Activated CD4-positive, alpha-beta T cell treated with anti-CD3 and anti-CD28 coated beads, Interleukin-2, amount 10 ng/mL, durations not matched to agents 7 days and 5 days (primary cell): ENCODE measurements at regions not wholly inside any gene's neighbourhood (a gene's known extent, or its start where the extent isn't known, plus 50 kb on each side); places are given as distances from the start of the nearest gene placed in this dataset.

ENCODE experiments used
- CTCF ChIA-PET: fragments of 350-600 bp; sonication (Branson Sonifier 250); formaldehyde crosslinking; loops from one replicate; lab custom pipeline; 2021; ENCODE audit warnings: antibody characterized with exemption; lab: Charles Lee
- POLR2A ChIA-PET: fragments of 350-600 bp; sonication (Branson Sonifier 250); formaldehyde crosslinking; loops from one replicate; lab custom pipeline; 2021; ENCODE audit warnings: antibody characterized with exemption; lab: Charles Lee
- DNase-seq: peaks from one replicate; pipeline ENCODE4 v3.0.0-alpha.2; 2020
- H3K27ac Mint-ChIP-seq: one replicate; pipeline ENCODE4 v1.8.0; 2021; ENCODE audit warnings: mild to moderate bottlenecking, moderate library complexity, mixed read lengths
- H3K27me3 Mint-ChIP-seq: one replicate; pipeline ENCODE4 v1.8.0; 2021; ENCODE audit warnings: mixed read lengths
- H3K36me3 Mint-ChIP-seq: one replicate; pipeline ENCODE4 v1.8.0; 2021; ENCODE audit warnings: low read depth, mixed read lengths
- H3K4me1 Mint-ChIP-seq: one replicate; pipeline ENCODE4 v1.8.0; 2021; ENCODE audit warnings: mixed read lengths
- H3K4me3 Mint-ChIP-seq: one replicate; pipeline ENCODE4 v1.8.0; 2021; ENCODE audit warnings: mild to moderate bottlenecking, moderate library complexity, mixed read lengths
- H3K9me3 Mint-ChIP-seq: one replicate; pipeline ENCODE4 v1.8.0; 2021; ENCODE audit warnings: mixed read lengths

- H3K9me3 Mint-ChIP-seq: no peaks in the 10 kb centered on the region
- no peaks in the 10 kb centered on the region for H3K27me3 Mint-ChIP-seq
- H3K36me3 Mint-ChIP-seq: no peaks in the 10 kb centered on the region
- POLR2A ChIA-PET: no interaction called here
- CTCF ChIA-PET: no interaction called here
- no peak overlapping the region for H3K4me3 Mint-ChIP-seq
- H3K4me1 Mint-ChIP-seq: no peaks in the 10 kb centered on the region
- no peak overlapping the region for H3K27ac Mint-ChIP-seq
- no peak for DNase-seq
These were observed 739.7 kb downstream of the LTN1 start for GRCh38 chr21:28252928-28253327.

DNA sequence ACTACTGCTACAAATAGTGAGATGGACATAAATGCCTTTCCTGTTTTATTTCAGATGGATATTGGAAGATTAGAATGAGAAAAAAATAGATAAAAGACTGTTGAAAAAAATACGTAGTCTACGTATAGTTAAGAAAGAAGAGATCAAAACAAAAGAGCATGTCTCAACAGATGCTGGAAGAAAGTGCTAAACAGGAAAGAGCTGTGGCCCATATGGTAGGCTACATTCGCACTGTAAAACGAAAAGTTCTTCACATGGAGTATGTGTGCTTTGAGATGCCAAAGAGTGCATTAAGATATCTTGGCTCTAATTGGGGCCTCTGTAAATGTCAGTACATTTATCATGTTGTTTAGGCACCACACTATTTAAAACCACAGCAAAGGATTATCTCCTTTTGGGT is 741.7 kb downstream of the LTN1 start:
- no peak overlapping the region for H3K4me3 Mint-ChIP-seq
- ChIA-PET CTCF (no interaction called here), POLR2A (no interaction called here)

DNA sequence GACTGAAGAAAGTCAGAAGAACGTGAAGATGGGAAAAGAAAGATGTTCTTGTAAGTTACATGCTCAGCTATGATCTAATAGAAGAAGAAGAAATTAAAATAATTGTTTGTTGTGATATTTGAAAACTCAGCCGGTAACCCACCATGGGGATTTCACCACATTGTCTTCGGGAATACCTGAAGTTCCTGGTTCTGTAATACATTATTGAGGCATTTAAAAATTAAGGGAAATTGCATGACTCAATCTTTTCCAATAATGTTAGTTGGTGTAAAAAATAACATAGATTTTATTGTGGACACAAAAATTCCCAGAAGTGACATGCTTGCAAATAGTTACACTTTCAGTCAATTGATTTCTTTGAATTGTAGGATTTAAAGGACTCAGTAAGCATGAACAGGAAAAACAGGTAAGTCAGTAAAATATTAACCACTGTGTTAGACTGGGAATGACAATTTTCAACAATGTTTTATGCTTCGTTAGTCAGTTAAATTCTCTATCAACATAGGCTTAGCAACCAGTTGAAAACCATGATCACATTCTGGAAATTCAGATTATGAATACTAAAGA is 745.1 kb downstream of the LTN1 start:
- DNase-seq: no peak
- no peak overlapping the region for H3K4me3 Mint-ChIP-seq
- H3K9me3 Mint-ChIP-seq: no peaks in the 10 kb centered on the region
- no peaks in the 10 kb centered on the region for H3K4me1 Mint-ChIP-seq
- POLR2A ChIA-PET: no interaction called here
- H3K27me3 Mint-ChIP-seq: no peaks in the 10 kb centered on the region
- H3K36me3 Mint-ChIP-seq: no peaks in the 10 kb centered on the region
- CTCF ChIA-PET: no interaction called here
- H3K27ac Mint-ChIP-seq: no peak overlapping the region

More for the DNA sequence above, 741.7 kb downstream of the LTN1 start:
- Mint-ChIP-seq H3K4me1 (no peaks in the 10 kb centered on the region), H3K9me3 (no peaks in the 10 kb centered on the region), H3K27ac (no peak overlapping the region), H3K27me3 (no peaks in the 10 kb centered on the region), H3K36me3 (no peaks in the 10 kb centered on the region)
- DNase-seq: no peak

DNA sequence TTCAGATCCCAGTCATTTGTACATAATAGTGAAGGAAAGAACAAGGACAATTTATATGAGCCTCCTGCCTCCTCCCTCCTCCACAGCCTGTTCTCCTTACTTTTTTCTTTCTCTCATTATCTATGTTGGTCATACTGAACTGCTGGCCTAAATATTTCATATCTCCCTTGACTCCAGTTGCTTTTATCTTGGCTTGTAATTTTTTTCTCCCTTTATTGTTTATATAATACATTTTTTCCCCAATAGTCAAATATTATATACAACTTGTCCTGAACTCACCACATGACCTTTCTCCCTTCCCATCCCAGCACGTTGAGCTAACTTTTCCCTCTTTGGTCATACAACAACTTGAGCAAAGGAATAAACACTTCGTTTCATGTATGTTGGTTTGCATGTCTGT is 752.1 kb downstream of the LTN1 start:
- Mint-ChIP-seq H3K4me1 (no peaks in the 10 kb centered on the region), H3K27ac (no peak overlapping the region), H3K36me3 (no peaks in the 10 kb centered on the region), H3K4me3 (no peak overlapping the region), H3K27me3 (no peaks in the 10 kb centered on the region), H3K9me3 (no peaks in the 10 kb centered on the region)
- DNase-seq: no peak
- POLR2A ChIA-PET: no interaction called here
- CTCF ChIA-PET: no interaction called here

GRCh38 chr21:28239340-28239739 is 753.3 kb downstream of the LTN1 start:
- no peak overlapping the region for H3K4me3 Mint-ChIP-seq
- no peak for DNase-seq
- ChIA-PET POLR2A (no interaction called here), CTCF (no interaction called here)
- no peak overlapping the region for H3K27ac Mint-ChIP-seq
- no peaks in the 10 kb centered on the region for H3K9me3 Mint-ChIP-seq
- no peaks in the 10 kb centered on the region for H3K36me3 Mint-ChIP-seq
- no peaks in the 10 kb centered on the region for H3K4me1 Mint-ChIP-seq
- no peaks in the 10 kb centered on the region for H3K27me3 Mint-ChIP-seq

GRCh38 chr21:28237661-28238060 is 755.0 kb downstream of the LTN1 start:
- Mint-ChIP-seq H3K36me3 (no peaks in the 10 kb centered on the region), H3K9me3 (no peaks in the 10 kb centered on the region), H3K4me3 (no peak overlapping the region), H3K27me3 (no peaks in the 10 kb centered on the region), H3K27ac (no peak overlapping the region), H3K4me1 (no peaks in the 10 kb centered on the region)
- ChIA-PET CTCF (no interaction called here), POLR2A (no interaction called here)
- no peak for DNase-seq

DNA sequence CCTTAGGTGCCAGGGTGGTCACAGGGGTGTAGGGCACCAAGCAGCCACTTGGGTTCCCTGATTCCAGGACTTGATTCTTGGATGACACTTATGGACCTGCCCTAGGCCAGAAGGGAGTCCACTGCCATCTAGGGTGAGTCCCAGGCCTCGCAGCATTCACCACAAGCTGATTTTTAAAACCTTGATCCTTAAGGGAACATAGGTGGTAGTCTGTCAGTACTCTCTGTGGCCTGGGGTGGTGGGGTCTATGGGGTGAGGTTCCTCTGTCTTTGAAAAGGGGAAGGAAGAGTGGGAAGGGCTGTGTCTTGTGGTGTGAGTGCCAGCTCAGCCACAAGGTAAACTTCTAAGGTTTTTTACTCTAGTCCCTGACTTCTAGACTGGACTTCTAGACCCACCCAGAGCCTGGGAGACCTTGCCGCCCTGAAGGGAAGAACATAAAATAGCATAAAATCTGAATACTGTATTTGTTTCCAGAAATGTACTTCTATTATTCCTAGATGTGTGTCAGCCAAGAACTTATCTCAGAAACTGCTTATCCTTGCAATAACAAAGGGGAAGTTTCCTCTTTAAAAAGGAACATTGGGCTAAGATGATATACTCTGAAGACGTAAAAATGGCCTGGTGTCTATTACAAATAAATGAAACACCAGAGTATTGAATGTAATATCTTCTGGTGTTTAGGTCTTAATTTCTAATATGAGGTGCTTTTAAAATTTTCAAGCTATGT is 757.3 kb downstream of the LTN1 start:
- ChIA-PET POLR2A (interaction anchor here (0.6 kb wide), 1 partner anchor 478 kb away, joined by 3 read pairs; no protein-coding TSS in a partner anchor), CTCF (no interaction called here)
- H3K36me3 Mint-ChIP-seq: no peaks in the 10 kb centered on the region
- H3K27me3 Mint-ChIP-seq: no peaks in the 10 kb centered on the region
- no peak for DNase-seq
- no peaks in the 10 kb centered on the region for H3K9me3 Mint-ChIP-seq
- H3K4me3 Mint-ChIP-seq: no peak overlapping the region
- no peak overlapping the region for H3K27ac Mint-ChIP-seq
- no peaks in the 10 kb centered on the region for H3K4me1 Mint-ChIP-seq

DNA sequence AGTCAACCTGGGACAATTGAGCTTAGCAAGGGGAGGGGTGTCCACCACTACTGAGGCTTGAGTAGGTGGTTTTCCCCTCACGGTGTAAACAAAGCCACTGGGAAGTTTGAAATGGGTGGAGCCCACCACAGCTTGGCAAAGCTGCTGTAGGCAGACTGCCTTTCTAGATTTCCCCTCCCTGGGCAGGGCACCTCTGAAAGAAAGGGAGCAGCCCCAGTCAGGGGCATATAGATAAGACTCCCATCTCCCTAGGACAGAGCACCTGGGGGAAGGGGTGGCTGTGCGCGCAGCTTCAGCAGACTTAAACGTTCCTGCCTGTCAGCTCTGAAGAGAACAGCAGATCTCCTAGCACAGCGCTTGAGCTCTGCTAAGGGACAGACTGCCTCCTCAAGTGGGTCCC is 758.4 kb downstream of the LTN1 start:
- Mint-ChIP-seq H3K4me1 (no peaks in the 10 kb centered on the region), H3K27me3 (no peaks in the 10 kb centered on the region), H3K27ac (no peak overlapping the region), H3K36me3 (no peaks in the 10 kb centered on the region), H3K9me3 (no peaks in the 10 kb centered on the region), H3K4me3 (no peak overlapping the region)
- DNase-seq: no peak
- CTCF ChIA-PET: interaction anchor here (0.6 kb wide), 1 partner anchor 234 kb away, joined by 3 read pairs; no protein-coding TSS in a partner anchor
- POLR2A ChIA-PET: no interaction called here

- no peaks in the 10 kb centered on the region for H3K27me3 Mint-ChIP-seq
- H3K4me1 Mint-ChIP-seq: no peaks in the 10 kb centered on the region
- no peaks in the 10 kb centered on the region for H3K9me3 Mint-ChIP-seq
- ChIA-PET CTCF (no interaction called here), POLR2A (no interaction called here)
- H3K4me3 Mint-ChIP-seq: no peak overlapping the region
- DNase-seq: no peak
- no peaks in the 10 kb centered on the region for H3K36me3 Mint-ChIP-seq
- no peak overlapping the region for H3K27ac Mint-ChIP-seq
These were observed 759.0 kb downstream of the LTN1 start for GRCh38 chr21:28233536-28234220.

GRCh38 chr21:28230559-28230958 is 762.1 kb downstream of the LTN1 start:
- CTCF ChIA-PET: no interaction called here
- Mint-ChIP-seq H3K27ac (no peak overlapping the region), H3K27me3 (no peaks in the 10 kb centered on the region), H3K4me1 (no peaks in the 10 kb centered on the region), H3K36me3 (no peaks in the 10 kb centered on the region), H3K4me3 (no peak overlapping the region), H3K9me3 (no peaks in the 10 kb centered on the region)
- POLR2A ChIA-PET: interaction anchor here (0.6 kb wide), 1 partner anchor 486 kb away, joined by 3 read pairs; no protein-coding TSS in a partner anchor
- no peak for DNase-seq

GRCh38 chr21:28229814-28230213 is 762.9 kb downstream of the LTN1 start:
- Mint-ChIP-seq H3K36me3 (no peaks in the 10 kb centered on the region), H3K27me3 (no peaks in the 10 kb centered on the region), H3K4me3 (no peak overlapping the region), H3K27ac (no peak overlapping the region), H3K9me3 (no peaks in the 10 kb centered on the region), H3K4me1 (no peaks in the 10 kb centered on the region)
- no peak for DNase-seq
- ChIA-PET POLR2A (no interaction called here), CTCF (no interaction called here)

DNA sequence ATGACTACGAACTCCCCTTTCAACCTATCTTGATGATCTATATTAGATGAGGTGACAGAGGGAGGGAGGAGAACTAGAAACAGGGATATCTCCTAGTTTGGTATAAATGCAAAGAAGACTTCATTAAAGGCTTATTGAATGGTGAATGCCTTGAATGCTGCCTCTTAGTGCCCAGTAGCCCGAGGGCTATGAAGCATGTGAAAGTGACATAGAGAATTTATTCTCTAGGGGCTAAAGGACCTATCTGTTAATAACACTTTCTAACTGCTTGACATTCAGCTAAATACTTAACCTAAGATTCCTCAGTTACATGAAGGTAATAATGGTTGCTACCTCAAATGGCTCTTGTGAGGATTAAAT is 764.1 kb downstream of the LTN1 start:
- Mint-ChIP-seq H3K36me3 (no peaks in the 10 kb centered on the region), H3K9me3 (no peaks in the 10 kb centered on the region), H3K4me1 (no peaks in the 10 kb centered on the region), H3K27me3 (no peaks in the 10 kb centered on the region), H3K27ac (no peak overlapping the region), H3K4me3 (no peak overlapping the region)
- CTCF ChIA-PET: no interaction called here
- POLR2A ChIA-PET: no interaction called here
- no peak for DNase-seq

DNA sequence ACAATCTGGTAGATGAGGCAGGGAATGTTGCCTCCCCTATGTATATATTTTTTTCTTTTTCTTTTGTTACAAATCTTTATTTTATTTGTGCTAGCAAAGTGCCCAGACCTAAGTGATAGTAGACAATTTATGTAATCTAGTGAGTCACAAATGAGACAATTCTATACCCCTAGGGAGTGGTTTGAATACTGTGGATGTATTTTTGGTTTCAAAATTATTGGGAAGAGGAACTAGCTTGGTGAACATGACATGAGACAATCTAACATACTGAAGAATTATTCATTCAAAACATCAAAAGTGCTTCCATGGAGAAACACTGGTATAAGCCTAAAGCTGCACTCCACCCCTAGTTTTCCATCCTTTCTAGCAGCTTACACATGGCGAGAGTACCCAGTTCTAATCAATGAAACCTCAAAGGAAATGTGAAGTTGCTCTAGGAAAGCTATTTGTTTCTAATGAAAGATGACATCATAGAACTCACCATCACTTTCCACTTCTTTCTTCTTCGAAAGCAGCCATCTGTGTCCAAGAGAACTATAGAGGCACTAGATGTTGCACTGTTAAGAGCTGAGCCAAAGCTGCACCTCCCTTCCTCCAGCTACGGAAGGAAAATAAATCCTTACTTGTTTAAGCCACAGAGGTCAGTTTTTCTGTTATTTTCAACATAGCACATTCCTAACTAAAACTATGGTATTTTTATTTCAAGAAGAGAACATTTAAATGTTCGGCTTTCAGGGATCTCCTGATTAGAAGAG is 764.6 kb downstream of the LTN1 start:
- no peak for DNase-seq
- Mint-ChIP-seq H3K27me3 (no peaks in the 10 kb centered on the region), H3K36me3 (no peaks in the 10 kb centered on the region), H3K4me1 (no peaks in the 10 kb centered on the region), H3K4me3 (no peak overlapping the region), H3K9me3 (no peaks in the 10 kb centered on the region), H3K27ac (no peak overlapping the region)
- ChIA-PET POLR2A (no interaction called here), CTCF (no interaction called here)
